Neural cell (in vitro differentiated cells): ENCODE measurements at regions not wholly inside any gene's neighbourhood (a gene's known extent, or its start where the extent isn't known, plus 50 kb on each side); places are given as distances from the start of the nearest gene placed in this dataset.
"Not testable (repeated sequence)": the region's sequence is repeated elsewhere in the genome, so short reads cannot be mapped to it uniquely, and the experiment has no call there.

Experiments
- EP300 ChIP-seq: fragments of 450-650 bp; conservative IDR thresholded peaks from 2 replicates; pipeline ENCODE4 v1.6.1; 2014; ENCODE audit warnings: antibody characterized with exemption, mild to moderate bottlenecking, moderate library complexity; ENCODE audit not compliant: poor library complexity, severe bottlenecking
- EZH2 ChIP-seq: fragments of 200-600, 300-800 bp; shearing (Covaris generic), sonication (generic); IDR thresholded peaks from 2 replicates; pipeline ENCODE4 v1.6.1; 2014; ENCODE audit warnings: antibody characterized with exemption, low read length, borderline replicate concordance, mild to moderate bottlenecking; ENCODE audit not compliant: insufficient read depth, poor library complexity, severe bottlenecking
- MXI1 ChIP-seq: fragments of 450-650 bp; conservative IDR thresholded peaks from 2 replicates; pipeline ENCODE4 v1.6.1; 2014; ENCODE audit warnings: antibody characterized with exemption, mild to moderate bottlenecking; ENCODE audit not compliant: poor library complexity, severe bottlenecking
- POLR2AphosphoS5 ChIP-seq: IDR thresholded peaks from 2 replicates; pipeline ENCODE4 v1.6.1; 2012
- RAD21 ChIP-seq: fragments of 450-650 bp; conservative IDR thresholded peaks from 2 replicates; pipeline ENCODE4 v1.6.1; 2014; ENCODE audit warnings: antibody characterized with exemption, mild to moderate bottlenecking, moderate library complexity
- REST ChIP-seq: IDR thresholded peaks from 2 replicates; pipeline ENCODE4 v1.6.1; 2012; ENCODE audit warnings: borderline replicate concordance
- SMC3 ChIP-seq: fragments of 450-650 bp; conservative IDR thresholded peaks from 2 replicates; pipeline ENCODE4 v1.6.1; 2014; ENCODE audit warnings: antibody characterized with exemption, mild to moderate bottlenecking, moderate library complexity; ENCODE audit not compliant: poor library complexity
- TAF1 ChIP-seq: IDR thresholded peaks from 2 replicates; pipeline ENCODE4 v1.6.1; 2012; ENCODE audit warnings: low read depth
- TF ChIP-seq, protein P1 (sequence below): fragments of 450-650 bp; IDR thresholded peaks from 2 replicates; pipeline ENCODE4 v1.5.1; 2014; ENCODE audit warnings: antibody characterized with exemption, mild to moderate bottlenecking, moderate library complexity; ENCODE audit not compliant: poor library complexity, severe bottlenecking

DNA sequence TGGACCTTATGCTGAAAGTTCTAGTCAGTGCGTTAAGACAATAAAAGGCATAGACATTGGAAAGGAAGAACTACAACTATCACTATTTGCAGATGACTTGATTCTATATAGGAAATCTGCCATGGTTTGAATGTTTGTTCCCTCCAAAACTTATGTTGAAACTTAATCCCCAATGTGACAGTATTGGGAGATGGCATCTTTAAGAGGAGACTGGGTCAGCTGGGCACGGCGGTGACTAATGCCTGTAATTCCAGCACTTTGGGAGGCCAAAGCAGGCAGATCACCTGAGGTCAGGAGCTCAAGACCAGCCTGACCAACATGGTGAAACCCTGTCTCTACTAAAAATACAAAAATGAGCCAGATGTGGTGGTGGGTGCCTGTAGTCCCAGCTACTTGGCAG lies 171.3 kb downstream of the SMAD6 start:
- not testable (repeated sequence) for TF ChIP-seq MXI1, RAD21, EZH2, POLR2AphosphoS5, EP300, REST, SMC3, TAF1
- TF ChIP-seq, protein P1, sequence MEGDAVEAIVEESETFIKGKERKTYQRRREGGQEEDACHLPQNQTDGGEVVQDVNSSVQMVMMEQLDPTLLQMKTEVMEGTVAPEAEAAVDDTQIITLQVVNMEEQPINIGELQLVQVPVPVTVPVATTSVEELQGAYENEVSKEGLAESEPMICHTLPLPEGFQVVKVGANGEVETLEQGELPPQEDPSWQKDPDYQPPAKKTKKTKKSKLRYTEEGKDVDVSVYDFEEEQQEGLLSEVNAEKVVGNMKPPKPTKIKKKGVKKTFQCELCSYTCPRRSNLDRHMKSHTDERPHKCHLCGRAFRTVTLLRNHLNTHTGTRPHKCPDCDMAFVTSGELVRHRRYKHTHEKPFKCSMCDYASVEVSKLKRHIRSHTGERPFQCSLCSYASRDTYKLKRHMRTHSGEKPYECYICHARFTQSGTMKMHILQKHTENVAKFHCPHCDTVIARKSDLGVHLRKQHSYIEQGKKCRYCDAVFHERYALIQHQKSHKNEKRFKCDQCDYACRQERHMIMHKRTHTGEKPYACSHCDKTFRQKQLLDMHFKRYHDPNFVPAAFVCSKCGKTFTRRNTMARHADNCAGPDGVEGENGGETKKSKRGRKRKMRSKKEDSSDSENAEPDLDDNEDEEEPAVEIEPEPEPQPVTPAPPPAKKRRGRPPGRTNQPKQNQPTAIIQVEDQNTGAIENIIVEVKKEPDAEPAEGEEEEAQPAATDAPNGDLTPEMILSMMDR: not testable (repeated sequence)
